Transverse colon (tissue), 4 donors: ENCODE measurements at regions not wholly inside any gene's neighbourhood (a gene's known extent, or its start where the extent isn't known, plus 50 kb on each side); places are given as distances from the start of the nearest gene placed in this dataset.

Experiments used
- CTCF ChIP-seq, 5 experiments: fragments of 200-600 bp in 3 of 5; fragments of 450-650 bp in 2 of 5; sonication (generic) in 3 of 5; IDR thresholded peaks; 1 replicate in 2 of 5; 2 replicates in 3 of 5; pipeline ENCODE4 v1.5.1; 2016 to 2017; ENCODE audit warnings: antibody characterized with exemption in 5 of 5, inconsistent platforms in 3 of 5, mild to moderate bottlenecking in 2 of 5, moderate library complexity in 1 of 5
- POLR2A ChIP-seq: fragments of 450-650 bp; IDR thresholded peaks from one replicate; pipeline ENCODE4 v1.6.1; 2016; ENCODE audit warnings: antibody characterized with exemption, mild to moderate bottlenecking, moderate library complexity
- POLR2AphosphoS5 ChIP-seq, 3 donors: sonication (generic); formaldehyde crosslinking; IDR thresholded peaks; one replicate each; pipeline ENCODE4 v1.6.1; 2016; ENCODE audit warnings: antibody characterized with exemption in 3 of 3

DNA sequence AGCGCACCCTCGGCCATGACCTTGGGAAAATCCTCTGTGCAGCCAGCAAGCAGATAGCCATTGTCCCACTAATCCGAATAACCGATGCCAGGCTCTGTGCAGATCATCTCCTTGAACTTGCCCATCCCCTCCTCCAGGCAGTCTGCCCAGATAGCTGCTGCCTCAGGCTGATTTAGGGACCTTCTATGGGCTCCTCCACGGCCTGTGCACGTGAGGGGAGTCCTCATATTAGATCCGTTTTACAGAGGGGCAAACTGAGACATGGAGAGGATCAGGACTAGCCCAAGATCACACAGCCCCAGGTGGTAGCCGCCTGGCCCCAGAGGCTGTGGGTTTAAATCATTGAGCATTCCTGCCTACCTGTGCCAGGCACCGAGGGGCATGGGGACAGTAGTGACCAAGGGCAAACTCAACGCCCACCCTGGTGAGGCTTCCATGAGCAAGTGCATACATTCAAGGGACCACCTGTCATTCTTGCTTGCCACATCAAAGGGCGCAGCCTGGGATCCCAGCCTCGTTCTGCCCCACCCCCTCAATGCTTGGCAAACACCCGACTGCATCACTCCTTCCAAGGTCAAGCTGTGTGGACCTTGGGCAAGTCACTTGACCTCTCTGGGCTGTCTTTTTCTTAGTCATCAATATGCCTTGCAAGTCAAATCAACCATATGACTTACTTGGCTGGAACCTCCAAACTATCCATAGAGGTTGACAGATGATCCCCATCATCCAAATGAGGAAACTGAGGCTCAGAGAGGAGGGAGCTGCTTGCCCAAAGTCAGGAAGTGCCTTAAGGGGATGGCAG lies 131.6 kb downstream of the MN1 start:
- TF ChIP-seq CTCF (IDR thresholded peaks at IDR 0.05), result no peak
- no peak for TF ChIP-seq POLR2A
- TF ChIP-seq POLR2AphosphoS5 (IDR thresholded peaks at IDR 0.05), result no peak
